ENCODE measurements at regions not wholly inside any gene's neighbourhood (a gene's known extent, or its start where the extent isn't known, plus 50 kb on each side); places are given as distances from the start of the nearest gene placed in this dataset.
"Not testable (repeated sequence)": the region's sequence is repeated elsewhere in the genome, so short reads cannot be mapped to it uniquely, and the experiment has no call there.

GRCh38 chr4:117014236-117014635 is 71.1 kb downstream of the TRAM1L1 start:
- no peak for DNase-seq

GRCh38 chr4:117010671-117011070 is 74.7 kb downstream of the TRAM1L1 start:
- DNase-seq: no peak

- DNase-seq: no peak
Observed at GRCh38 chr4:117001077-117001476, 84.3 kb downstream of the TRAM1L1 start.

GRCh38 chr4:116982656-116983055 is 102.7 kb downstream of the TRAM1L1 start:
- no peak for DNase-seq

- DNase-seq: not testable (repeated sequence)
Observed at GRCh38 chr4:116980436-116980835, 104.9 kb downstream of the TRAM1L1 start.

- no peak for DNase-seq
Observed at GRCh38 chr4:116959045-116959444, 126.3 kb downstream of the TRAM1L1 start.

- DNase-seq: no peak
Observed at GRCh38 chr4:116953947-116954346, 131.4 kb downstream of the TRAM1L1 start.

GRCh38 chr4:116952530-116953136 is 132.7 kb downstream of the TRAM1L1 start:
- no peak for DNase-seq

- no peak for DNase-seq
Observed at GRCh38 chr4:116949856-116950255, 135.5 kb downstream of the TRAM1L1 start.

GRCh38 chr4:116942315-116942714 is 143.1 kb downstream of the TRAM1L1 start:
- DNase-seq: no peak

- DNase-seq: no peak
Observed at GRCh38 chr4:116930329-116930728, 155.0 kb downstream of the TRAM1L1 start.

- no peak for DNase-seq
Observed at GRCh38 chr4:116926631-116927295, 158.6 kb downstream of the TRAM1L1 start.

GRCh38 chr4:116925900-116926457 is 159.4 kb downstream of the TRAM1L1 start:
- no peak for DNase-seq

GRCh38 chr4:116923389-116923788 is 162.0 kb downstream of the TRAM1L1 start:
- DNase-seq: no peak

GRCh38 chr4:116913451-116913850 is 171.9 kb downstream of the TRAM1L1 start:
- DNase-seq: no peak

- no peak for DNase-seq
Observed at GRCh38 chr4:116906758-116907157, 178.6 kb downstream of the TRAM1L1 start.

- no peak for DNase-seq
Observed at GRCh38 chr4:116899561-116899960, 185.8 kb downstream of the TRAM1L1 start.

GRCh38 chr4:116885579-116885978 is 199.8 kb downstream of the TRAM1L1 start:
- no peak for DNase-seq

GRCh38 chr4:116882503-116882902 is 202.9 kb downstream of the TRAM1L1 start:
- DNase-seq: no peak

- no peak for DNase-seq
Observed at GRCh38 chr4:116881077-116881476, 204.3 kb downstream of the TRAM1L1 start.

GRCh38 chr4:116880625-116881024 is 204.8 kb downstream of the TRAM1L1 start:
- no peak for DNase-seq

GRCh38 chr4:116878280-116878679 is 207.1 kb downstream of the TRAM1L1 start:
- no peak for DNase-seq

GRCh38 chr4:116877069-116877468 is 208.3 kb downstream of the TRAM1L1 start:
- DNase-seq: no peak

GRCh38 chr4:116872941-116873340 is 212.4 kb downstream of the TRAM1L1 start:
- no peak for DNase-seq

- no peak for DNase-seq
Observed at GRCh38 chr4:116872308-116872707, 213.1 kb downstream of the TRAM1L1 start.

Measured in inflammatory macrophage treated with lipopolysaccharide for 4 hours (primary cell).